Pancreas (tissue), 10 donors: ENCODE measurements at regions not wholly inside any gene's neighbourhood (a gene's known extent, or its start where the extent isn't known, plus 50 kb on each side); places are given as distances from the start of the nearest gene placed in this dataset.
A peak's percentile ranks its signal among the peaks of the same experiment; 100 is the strongest.
"Not testable (repeated sequence)": the region's sequence is repeated elsewhere in the genome, so short reads cannot be mapped to it uniquely, and the experiment has no call there.

Source experiments
- ATAC-seq, 4 donors: fragments of 200-7000 bp; cut with Tn5 transposase; one replicate each; pipeline versions ENCODE4 v1.8.0 to v1.9.1; 2020; ENCODE audit warnings: mild to moderate bottlenecking in 4 of 4, moderate library complexity in 4 of 4
- DNase-seq, 6 donors: peaks; one replicate each; pipeline ENCODE4 v3.0.0-alpha.2; 2020
- FAIRE-seq: peaks from 2 replicates; lab custom pipeline; 2012; peaks lifted over from hg19 to GRCh38; lab: Jason Lieb, UNC
- H3K27ac ChIP-seq, 4 donors: fragments of 200-600 bp; sonication (generic); 1 replicate in 3 of 4; 2 replicates in 1 of 4; pipeline versions ENCODE4 v1.5.0 to v1.8.0; 2020
- H3K27me3 ChIP-seq, 4 donors: fragments of 200-600 bp; one replicate each; pipeline ENCODE4 v1.8.0; 2021
- H3K36me3 ChIP-seq, 3 donors: fragments of 200-600 bp; sonication (generic) in 1 of 3; one replicate each; pipeline versions ENCODE4 v1.5.0 to v1.8.0; 2020 to 2021
- H3K4me1 ChIP-seq, 3 donors: fragments of 200-600 bp; one replicate each; pipeline ENCODE4 v1.8.0; 2021
- H3K4me3 ChIP-seq, 4 donors: fragments of 200-600 bp; sonication (generic) in 2 of 4; one replicate each; pipeline versions ENCODE4 v1.5.0 to v1.8.0; 2020 to 2021
- H3K9me3 ChIP-seq, 4 donors: fragments of 200-600 bp; one replicate each; pipeline ENCODE4 v1.8.0; 2021
- CTCF ChIP-seq, 4 donors: fragments of 200-600 bp; sonication (generic) in 3 of 4; IDR thresholded peaks; one replicate each; pipeline versions ENCODE4 v1.5.0 to v1.8.0; 2021; ENCODE audit warnings: antibody characterized with exemption in 4 of 4
- WGBS, 2 donors: extraction: QIAGEN DNeasy Blood & Tissue Kit; methylation state at CpG; one replicate each; pipeline ENCODE4 v1.1.7; 2013; 5-methylcytosine and 5-hydroxymethylcytosine counted together
- intact Hi-C, 3 donors: fragments of 100-400 bp; cut with DNase I; formaldehyde crosslinking; loops; one replicate each; pipeline versions ENCODE4 v1.11.1 to v1.14.2; 2022
- donor health status: healthy with polysubstance abuse.
- donor health status: DM: no; HTN: no; CAD: no; lungs with moderate emphysema.
- donor health status: DM: no; HTN: no; CAD: no.
- donor health status: control.
- donor health status: control.
- donor health status: Bipolar disorder and iron deficiency.
- donor health status: DM: yes; HTN: yes; CAD: no.
- donor health status: DM: no; HTN: no; CAD: no.
- donor health status: DM: no; HTN: no; CAD: no.
- donor health status: DM: yes; HTN: yes; CAD: no.

- intact Hi-C loops = no loop called here
- DNase-seq (no peak), FAIRE-seq (no peak)
Measured at GRCh38 chr15:38756441-38756840, 191.8 kb upstream of the RASGRP1 start.

GRCh38 chr15:38758043-38758442, 193.4 kb upstream of the RASGRP1 start:
- H3K9me3 ChIP-seq = no peaks in the 10 kb centered on the region
- no peak for FAIRE-seq
- H3K4me3 ChIP-seq = no peak overlapping the region
- TF ChIP-seq CTCF (IDR thresholded peaks at IDR 0.05) = no peak
- no peak overlapping the region for H3K27ac ChIP-seq
- no peak for ATAC-seq
- no peaks in the 10 kb centered on the region for H3K36me3 ChIP-seq
- H3K4me1 ChIP-seq = no peaks in the 10 kb centered on the region
- H3K27me3 ChIP-seq = no peaks in the 10 kb centered on the region
- WGBS, 2 donors = 91 to 100% methylated on average over 1 of the region's 1 CpG
- no peak for DNase-seq
- intact Hi-C loops = no loop called here

More at GRCh38 chr15:38756441-38756840, 191.8 kb upstream of the RASGRP1 start:
- Histone ChIP-seq H3K4me1 (no peaks in the 10 kb centered on the region), H3K27me3 (no peaks in the 10 kb centered on the region), H3K4me3 (no peak overlapping the region), H3K27ac (no peak overlapping the region), H3K36me3 (no peaks in the 10 kb centered on the region), H3K9me3 (no peaks in the 10 kb centered on the region)
- WGBS, 2 donors = 68 to 84% methylated on average over 5 of the region's 5 CpGs
- ATAC-seq = no peak
- TF ChIP-seq CTCF (IDR thresholded peaks at IDR 0.05) = no peak

GRCh38 chr15:38761681-38762080, 197.1 kb upstream of the RASGRP1 start:
- DNase-seq (no peak), FAIRE-seq (no peak), ATAC-seq (no peak)
- no peak for TF ChIP-seq CTCF (IDR thresholded peaks at IDR 0.05)
- H3K4me1 ChIP-seq = no peaks in the 10 kb centered on the region
- no peak overlapping the region for H3K4me3 ChIP-seq
- no peaks in the 10 kb centered on the region for H3K36me3 ChIP-seq
- no peaks in the 10 kb centered on the region for H3K9me3 ChIP-seq
- intact Hi-C loops = no loop called here
- no peak overlapping the region for H3K27ac ChIP-seq
- 64 to 77% methylated on average over 2 of the region's 2 CpGs for WGBS, 2 donors
- H3K27me3 ChIP-seq = no peaks in the 10 kb centered on the region

- Histone ChIP-seq H3K27ac (no peak overlapping the region), H3K4me1 (no peaks in the 10 kb centered on the region), H3K9me3 (no peaks in the 10 kb centered on the region), H3K27me3 (no peaks in the 10 kb centered on the region), H3K4me3 (no peak overlapping the region), H3K36me3 (no peaks in the 10 kb centered on the region)
- intact Hi-C loops = no loop called here
- WGBS, 2 donors = 53 to 58% methylated on average over 6 of the region's 6 CpGs
- no peak for FAIRE-seq
- peak in 1 of 6 donors; percentile 13 for DNase-seq
- ATAC-seq = no peak
- TF ChIP-seq CTCF (IDR thresholded peaks at IDR 0.05) = no peak
Measured at GRCh38 chr15:38768970-38769369, 204.4 kb upstream of the RASGRP1 start.

GRCh38 chr15:38769492-38769891, 204.9 kb upstream of the RASGRP1 start:
- intact Hi-C loops = no loop called here
- no peak for ATAC-seq

GRCh38 chr15:38774076-38774475, 209.5 kb upstream of the RASGRP1 start:
- intact Hi-C loops, H3K27ac ChIP-seq, H3K9me3 ChIP-seq, FAIRE-seq, H3K4me3 ChIP-seq, H3K4me1 ChIP-seq, DNase-seq, H3K36me3 ChIP-seq, ATAC-seq, H3K27me3 ChIP-seq: not testable (repeated sequence)
- WGBS, 2 donors = 89 to 94% methylated on average over 2 of the region's 2 CpGs

More at GRCh38 chr15:38769492-38769891, 204.9 kb upstream of the RASGRP1 start:
- 59 to 78% methylated on average over 2 of the region's 2 CpGs for WGBS, 2 donors
- no peak for TF ChIP-seq CTCF (IDR thresholded peaks at IDR 0.05)
- H3K36me3 ChIP-seq = no peaks in the 10 kb centered on the region
- FAIRE-seq = no peak
- H3K27me3 ChIP-seq = no peaks in the 10 kb centered on the region
- H3K9me3 ChIP-seq = no peaks in the 10 kb centered on the region
- DNase-seq = no peak
- no peak overlapping the region for H3K27ac ChIP-seq
- H3K4me1 ChIP-seq = no peaks in the 10 kb centered on the region
- no peak overlapping the region for H3K4me3 ChIP-seq
